ENCODE measurements at regions not wholly inside any gene's neighbourhood (a gene's known extent, or its start where the extent isn't known, plus 50 kb on each side); places are given as distances from the start of the nearest gene placed in this dataset.

GRCh38 chr18:22347606-22348511, 69.9 kb downstream of the CTAGE1 start:
- intact Hi-C loops (cut with DNase I), result loop anchor here (2.0 to 5.0 kb wide), 6 partner anchors 61 to 584 kb away; partner anchors contain the start of genes GATA6 and RBBP8
- Histone ChIP-seq H3K4me3 (peak overlapping the region; percentile 54 to 66), H3K4me1 (peaks cover 7 to 21% of the 10 kb centered on the region in 2 donors), H3K9me3 (no peaks in the 10 kb centered on the region), H3K27ac (peak overlapping the region; percentile 93 to 97), H3K36me3 (no peaks in the 10 kb centered on the region), H3K27me3 (no peaks in the 10 kb centered on the region)
- DNase-seq (ENCODE audit: low spot score in 2 of 2), result no peak
- no peak for TF ChIP-seq CTCF (IDR thresholded peaks at IDR 0.05)

DNA sequence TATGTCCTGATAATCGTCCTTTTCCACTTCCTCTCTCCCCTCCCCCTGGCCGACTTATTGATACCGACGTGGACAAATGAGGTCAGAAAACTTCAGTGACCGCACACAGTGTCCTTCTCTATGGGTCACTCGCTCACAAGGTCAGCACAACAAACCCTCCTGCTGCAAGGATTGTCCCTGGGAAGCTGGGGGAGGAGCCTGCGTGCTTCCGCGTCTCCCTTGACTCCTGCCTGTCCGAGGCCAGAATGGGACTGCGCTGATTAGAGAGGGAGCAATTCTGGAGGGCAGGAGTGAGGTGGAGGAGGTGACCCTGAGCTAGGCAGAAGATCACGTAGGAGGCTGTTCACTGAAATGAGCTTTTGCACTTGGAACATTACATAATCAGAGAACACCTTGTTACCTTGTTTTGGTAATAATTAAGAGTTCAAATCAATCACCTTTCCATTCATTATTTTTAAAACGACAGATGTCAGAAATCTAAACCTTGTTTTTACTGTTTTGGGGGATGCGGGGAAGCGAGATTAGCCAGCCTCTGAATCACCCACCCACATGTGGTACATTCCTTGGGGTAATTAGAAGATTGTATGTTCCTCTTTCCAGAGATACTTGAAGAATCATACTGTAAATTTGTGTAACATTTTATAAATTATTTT, 70.6 kb downstream of the CTAGE1 start:
- peak in 1 of 2 donors; percentile 89 for DNase-seq (ENCODE audit: low spot score in 2 of 2)
- Histone ChIP-seq H3K4me1 (peaks cover 7 to 21% of the 10 kb centered on the region in 2 donors), H3K9me3 (no peaks in the 10 kb centered on the region), H3K27me3 (no peaks in the 10 kb centered on the region), H3K4me3 (peak overlapping the region; percentile 54 to 66), H3K27ac (peak overlapping the region; percentile 93 to 97), H3K36me3 (no peaks in the 10 kb centered on the region)
- intact Hi-C loops (cut with DNase I), result loop anchor here (5.0 kb wide), 5 partner anchors 60 to 585 kb away; partner anchors contain the start of genes GATA6 and RBBP8
- TF ChIP-seq CTCF (IDR thresholded peaks at IDR 0.05), result no peak

GRCh38 chr18:22346401-22346952, 71.2 kb downstream of the CTAGE1 start:
- Histone ChIP-seq H3K36me3 (no peaks in the 10 kb centered on the region), H3K4me3 (peak overlapping the region; percentile 54 to 66), H3K9me3 (no peaks in the 10 kb centered on the region), H3K4me1 (peaks cover 7 to 21% of the 10 kb centered on the region in 2 donors), H3K27me3 (no peaks in the 10 kb centered on the region), H3K27ac (peak overlapping the region; percentile 93 to 97)
- peak in 1 of 2 donors; percentile 88 for DNase-seq (ENCODE audit: low spot score in 2 of 2)
- intact Hi-C loops (cut with DNase I), result loop anchor here (5.0 kb wide), 5 partner anchors 59 to 586 kb away; partner anchors contain the start of genes GATA6 and RBBP8
- no peak for TF ChIP-seq CTCF (IDR thresholded peaks at IDR 0.05)

GRCh38 chr18:22345718-22346117, 72.0 kb downstream of the CTAGE1 start:
- intact Hi-C loops (cut with DNase I), result loop anchor here (5.0 kb wide), 5 partner anchors 58 to 587 kb away; partner anchors contain the start of genes GATA6 and RBBP8
- peak overlapping the region; percentile 93 to 97 for H3K27ac ChIP-seq
- DNase-seq (ENCODE audit: low spot score in 2 of 2), result no peak

More at GRCh38 chr18:22345718-22346117, 72.0 kb downstream of the CTAGE1 start:
- no peaks in the 10 kb centered on the region for H3K9me3 ChIP-seq
- no peaks in the 10 kb centered on the region for H3K36me3 ChIP-seq
- TF ChIP-seq CTCF (IDR thresholded peaks at IDR 0.05), result no peak
- peaks cover 7 to 21% of the 10 kb centered on the region in 2 donors for H3K4me1 ChIP-seq
- H3K4me3 ChIP-seq, result no peak overlapping the region
- H3K27me3 ChIP-seq, result no peaks in the 10 kb centered on the region

Data from ascending aorta (tissue), 2 donors.